ENCODE measurements at regions not wholly inside any gene's neighbourhood (a gene's known extent, or its start where the extent isn't known, plus 50 kb on each side); places are given as distances from the start of the nearest gene placed in this dataset.
"Not testable (repeated sequence)": the region's sequence is repeated elsewhere in the genome, so short reads cannot be mapped to it uniquely, and the experiment has no call there.

GRCh38 chr2:8346706-8347430 is 335.0 kb upstream of the ID2 start:
- DNase-seq = peak; percentile 3
- Histone ChIP-seq H3K27ac (ENCODE audit: low read depth, low read length) (no peak overlapping the region), H3K4me1 (ENCODE audit: control insufficient read depth, insufficient read depth, low read length) (peaks cover 13% of the 10 kb centered on the region), H3K9ac (ENCODE audit: extremely low read depth, low read length, poor library complexity, severe bottlenecking) (no peak overlapping the region), H3K27me3 (ENCODE audit: control insufficient read depth, insufficient read depth, low read length, poor library complexity, severe bottlenecking) (no peaks in the 10 kb centered on the region), H3K4me3 (ENCODE audit: low read length) (no peak overlapping the region), H3K9me3 (ENCODE audit: control insufficient read depth, low read length) (peaks cover 2% of the 10 kb centered on the region), H3K36me3 (ENCODE audit: control insufficient read depth, insufficient read depth, low read length) (no peaks in the 10 kb centered on the region)
- H3K4me1 Mint-ChIP-seq = peaks cover 29% of the 10 kb centered on the region
- H3K27ac Mint-ChIP-seq = no peak overlapping the region
- H3K9me3 Mint-ChIP-seq = no peaks in the 10 kb centered on the region
- H3K4me3 Mint-ChIP-seq = no peak overlapping the region
- no peaks in the 10 kb centered on the region for H3K36me3 Mint-ChIP-seq (ENCODE audit: low read depth)
- no peaks in the 10 kb centered on the region for H3K27me3 Mint-ChIP-seq (ENCODE audit: insufficient read depth)
- no peak for TF ChIP-seq CTCF (conservative IDR thresholded peaks at IDR 0.05)
- 91 to 98% methylated on average over 1 to 5 of the region's 5 CpGs for WGBS, 2 experiments (ENCODE audit: insufficient coverage in 1 of 2, insufficient read length in 1 of 2)

- not testable (repeated sequence) for H3K4me3 Mint-ChIP-seq; H3K9me3 ChIP-seq (ENCODE audit: control insufficient read depth, low read length); H3K36me3 Mint-ChIP-seq (ENCODE audit: low read depth); H3K27ac ChIP-seq (ENCODE audit: low read depth, low read length); H3K9me3 Mint-ChIP-seq; H3K36me3 ChIP-seq (ENCODE audit: control insufficient read depth, insufficient read depth, low read length); H3K9ac ChIP-seq (ENCODE audit: extremely low read depth, low read length, poor library complexity, severe bottlenecking); H3K27ac Mint-ChIP-seq; H3K27me3 Mint-ChIP-seq (ENCODE audit: insufficient read depth); H3K27me3 ChIP-seq (ENCODE audit: control insufficient read depth, insufficient read depth, low read length, poor library complexity, severe bottlenecking); H3K4me3 ChIP-seq (ENCODE audit: low read length)
- H3K4me1 Mint-ChIP-seq = peaks cover 26% of the 10 kb centered on the region
- peak; percentile 51 for DNase-seq
- 66 to 100% methylated on average over 1 to 4 of the region's 4 CpGs for WGBS, 2 experiments (ENCODE audit: insufficient coverage in 1 of 2, insufficient read length in 1 of 2)
- peaks cover 11% of the 10 kb centered on the region for H3K4me1 ChIP-seq (ENCODE audit: control insufficient read depth, insufficient read depth, low read length)
Observed at GRCh38 chr2:8348911-8349310, 332.9 kb upstream of the ID2 start.

GRCh38 chr2:8352296-8352695 is 329.6 kb upstream of the ID2 start:
- H3K9me3 ChIP-seq (ENCODE audit: control insufficient read depth, low read length) = no peaks in the 10 kb centered on the region
- Mint-ChIP-seq H3K4me1 (peaks cover 18% of the 10 kb centered on the region), H3K4me3 (no peak overlapping the region), H3K27me3 (ENCODE audit: insufficient read depth) (peaks cover 2% of the 10 kb centered on the region), H3K36me3 (ENCODE audit: low read depth) (no peaks in the 10 kb centered on the region), H3K9me3 (peaks cover 8% of the 10 kb centered on the region), H3K27ac (no peak overlapping the region)
- no peaks in the 10 kb centered on the region for H3K27me3 ChIP-seq (ENCODE audit: control insufficient read depth, insufficient read depth, low read length, poor library complexity, severe bottlenecking)
- no peak overlapping the region for H3K27ac ChIP-seq (ENCODE audit: low read depth, low read length)
- H3K4me3 ChIP-seq (ENCODE audit: low read length) = no peak overlapping the region
- no peak for DNase-seq
- no peaks in the 10 kb centered on the region for H3K36me3 ChIP-seq (ENCODE audit: control insufficient read depth, insufficient read depth, low read length)
- WGBS, 2 experiments (ENCODE audit: insufficient coverage in 1 of 2, insufficient read length in 1 of 2) = 96 to 100% methylated on average over 2 to 4 of the region's 4 CpGs
- peaks cover 6% of the 10 kb centered on the region for H3K4me1 ChIP-seq (ENCODE audit: control insufficient read depth, insufficient read depth, low read length)
- TF ChIP-seq CTCF (conservative IDR thresholded peaks at IDR 0.05) = no peak
- no peak overlapping the region for H3K9ac ChIP-seq (ENCODE audit: extremely low read depth, low read length, poor library complexity, severe bottlenecking)

- Mint-ChIP-seq H3K27ac (no peak overlapping the region), H3K36me3 (ENCODE audit: low read depth) (no peaks in the 10 kb centered on the region), H3K9me3 (peaks cover 8% of the 10 kb centered on the region), H3K4me1 (peaks cover 18% of the 10 kb centered on the region), H3K27me3 (ENCODE audit: insufficient read depth) (peaks cover 2% of the 10 kb centered on the region), H3K4me3 (no peak overlapping the region)
- no peak overlapping the region for H3K27ac ChIP-seq (ENCODE audit: low read depth, low read length)
- peaks cover 6% of the 10 kb centered on the region for H3K4me1 ChIP-seq (ENCODE audit: control insufficient read depth, insufficient read depth, low read length)
- DNase-seq = no peak
- H3K4me3 ChIP-seq (ENCODE audit: low read length) = no peak overlapping the region
- 100% methylated on average over 1 of the region's 1 CpG; no CpG with 5 or more reads in 1 of the 2 experiments for WGBS, 2 experiments (ENCODE audit: insufficient coverage in 1 of 2, insufficient read length in 1 of 2)
- no peaks in the 10 kb centered on the region for H3K27me3 ChIP-seq (ENCODE audit: control insufficient read depth, insufficient read depth, low read length, poor library complexity, severe bottlenecking)
- no peaks in the 10 kb centered on the region for H3K36me3 ChIP-seq (ENCODE audit: control insufficient read depth, insufficient read depth, low read length)
- TF ChIP-seq CTCF (conservative IDR thresholded peaks at IDR 0.05) = no peak
- H3K9me3 ChIP-seq (ENCODE audit: control insufficient read depth, low read length) = no peaks in the 10 kb centered on the region
- H3K9ac ChIP-seq (ENCODE audit: extremely low read depth, low read length, poor library complexity, severe bottlenecking) = no peak overlapping the region
Observed at GRCh38 chr2:8352989-8353388, 328.9 kb upstream of the ID2 start.

Data from endodermal cell (in vitro differentiated cells).